ENCODE measurements at regions not wholly inside any gene's neighbourhood (a gene's known extent, or its start where the extent isn't known, plus 50 kb on each side); places are given as distances from the start of the nearest gene placed in this dataset.

GRCh38 chr6:22726966-22727365 is 157.6 kb downstream of the HDGFL1 start:
- WGBS (ENCODE audit: low lambda C conversion rate, missing lambda C conversion rate) = 64% methylated on average over 4 of the region's 4 CpGs
- no peaks in the 10 kb centered on the region for H4K20me1 ChIP-seq (ENCODE audit: insufficient read depth, poor library complexity, severe bottlenecking)
- H3K4me1 ChIP-seq (ENCODE audit: insufficient read depth) = peaks cover 2% of the 10 kb centered on the region

GRCh38 chr6:22727710-22728109 is 158.3 kb downstream of the HDGFL1 start:
- H3K4me2 ChIP-seq = no peak overlapping the region
- H3K4me1 ChIP-seq (ENCODE audit: insufficient read depth) = peaks cover 9% of the 10 kb centered on the region
- TF ChIP-seq EZH2phosphoT487 (IDR thresholded peaks at IDR 0.05; ENCODE audit: low read depth, severe bottlenecking, unreplicated experiment) (no peak), EZH2 (IDR thresholded peaks at IDR 0.05; ENCODE audit: borderline replicate concordance) (no peak), CTCF (IDR thresholded peaks at IDR 0.05; ENCODE audit: poor library complexity) (no peak)
- H4K20me1 ChIP-seq (ENCODE audit: insufficient read depth, poor library complexity, severe bottlenecking) = no peaks in the 10 kb centered on the region
- no peaks in the 10 kb centered on the region for H3K36me3 ChIP-seq (replicated peaks; ENCODE audit: insufficient read depth, low read depth)
- 54% methylated on average over 6 of the region's 6 CpGs for WGBS (ENCODE audit: low lambda C conversion rate, missing lambda C conversion rate)
- DNase-seq (ENCODE audit: low spot score) = no peak
- H3K9me3 ChIP-seq (ENCODE audit: low read depth) = peaks cover 7% of the 10 kb centered on the region
- H3K79me2 ChIP-seq = no peaks in the 10 kb centered on the region
- H3K27me3 ChIP-seq = no peaks in the 10 kb centered on the region
- no peak overlapping the region for H3K4me3 ChIP-seq
- H3K9me2 ChIP-seq (replicated peaks; ENCODE audit: insufficient read depth) = no peaks in the 10 kb centered on the region
- H2AFZ ChIP-seq = no peak overlapping the region
- no peak overlapping the region for H3K27ac ChIP-seq

More at GRCh38 chr6:22726966-22727365, 157.6 kb downstream of the HDGFL1 start:
- Histone ChIP-seq H2AFZ (no peak overlapping the region), H3K79me2 (no peaks in the 10 kb centered on the region), H3K27ac (no peak overlapping the region), H3K4me3 (no peak overlapping the region), H3K27me3 (no peaks in the 10 kb centered on the region), H3K9me2 (replicated peaks; ENCODE audit: insufficient read depth) (no peaks in the 10 kb centered on the region), H3K36me3 (replicated peaks; ENCODE audit: insufficient read depth, low read depth) (no peaks in the 10 kb centered on the region), H3K4me2 (no peak overlapping the region), H3K9me3 (ENCODE audit: low read depth) (peaks cover 7% of the 10 kb centered on the region)
- no peak for TF ChIP-seq EZH2 (IDR thresholded peaks at IDR 0.05; ENCODE audit: borderline replicate concordance)
- no peak for TF ChIP-seq EZH2phosphoT487 (IDR thresholded peaks at IDR 0.05; ENCODE audit: low read depth, severe bottlenecking, unreplicated experiment)
- TF ChIP-seq CTCF (IDR thresholded peaks at IDR 0.05; ENCODE audit: poor library complexity) = no peak
- no peak for DNase-seq (ENCODE audit: low spot score)

- Histone ChIP-seq H3K27ac (no peak overlapping the region), H3K36me3 (replicated peaks; ENCODE audit: insufficient read depth, low read depth) (no peaks in the 10 kb centered on the region), H3K9me3 (ENCODE audit: low read depth) (no peaks in the 10 kb centered on the region), H3K79me2 (no peaks in the 10 kb centered on the region), H3K4me3 (no peak overlapping the region), H3K27me3 (no peaks in the 10 kb centered on the region), H4K20me1 (ENCODE audit: insufficient read depth, poor library complexity, severe bottlenecking) (no peaks in the 10 kb centered on the region), H3K9me2 (replicated peaks; ENCODE audit: insufficient read depth) (no peaks in the 10 kb centered on the region), H3K4me1 (ENCODE audit: insufficient read depth) (peaks cover 9% of the 10 kb centered on the region), H2AFZ (no peak overlapping the region), H3K4me2 (no peak overlapping the region)
- no peak for TF ChIP-seq CTCF (IDR thresholded peaks at IDR 0.05; ENCODE audit: poor library complexity)
- TF ChIP-seq EZH2phosphoT487 (IDR thresholded peaks at IDR 0.05; ENCODE audit: low read depth, severe bottlenecking, unreplicated experiment) = no peak
- TF ChIP-seq EZH2 (IDR thresholded peaks at IDR 0.05; ENCODE audit: borderline replicate concordance) = no peak
- DNase-seq (ENCODE audit: low spot score) = no peak
- 85% methylated on average over 3 of the region's 3 CpGs for WGBS (ENCODE audit: low lambda C conversion rate, missing lambda C conversion rate)
Measured at GRCh38 chr6:22732176-22732970, 163.0 kb downstream of the HDGFL1 start.
